GM19463 (cell line): ENCODE measurements at regions not wholly inside any gene's neighbourhood (a gene's known extent, or its start where the extent isn't known, plus 50 kb on each side); places are given as distances from the start of the nearest gene placed in this dataset.
"Not testable (repeated sequence)": the region's sequence is repeated elsewhere in the genome, so short reads cannot be mapped to it uniquely, and the experiment has no call there.

Source experiments
- ATAC-seq: cut with Tn5 transposase; IDR thresholded peaks from one replicate; pipeline ENCODE4 v1.9.1; 2021; ENCODE audit warnings: mild to moderate bottlenecking, moderate library complexity; ENCODE audit not compliant: unreplicated experiment

DNA sequence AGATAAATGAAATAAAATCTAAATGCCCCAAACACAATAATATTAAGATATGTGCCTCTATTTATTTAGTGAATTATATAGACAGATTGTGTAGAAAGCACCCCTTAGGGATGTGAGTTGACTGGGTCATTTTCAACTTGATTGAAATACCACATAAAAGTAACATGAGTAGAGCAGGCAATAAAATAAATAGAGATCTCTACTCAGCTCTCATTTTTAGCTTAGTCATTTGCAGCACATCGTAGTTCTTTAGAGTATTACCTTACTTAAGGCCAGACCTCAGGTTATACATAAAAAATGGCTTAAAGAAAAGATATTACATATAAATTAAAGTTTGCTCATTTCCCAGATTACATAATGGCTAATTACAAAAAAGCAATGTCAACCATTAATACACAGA lies 1525.6 kb upstream of the PRR20A start:
- ATAC-seq = no peak

DNA sequence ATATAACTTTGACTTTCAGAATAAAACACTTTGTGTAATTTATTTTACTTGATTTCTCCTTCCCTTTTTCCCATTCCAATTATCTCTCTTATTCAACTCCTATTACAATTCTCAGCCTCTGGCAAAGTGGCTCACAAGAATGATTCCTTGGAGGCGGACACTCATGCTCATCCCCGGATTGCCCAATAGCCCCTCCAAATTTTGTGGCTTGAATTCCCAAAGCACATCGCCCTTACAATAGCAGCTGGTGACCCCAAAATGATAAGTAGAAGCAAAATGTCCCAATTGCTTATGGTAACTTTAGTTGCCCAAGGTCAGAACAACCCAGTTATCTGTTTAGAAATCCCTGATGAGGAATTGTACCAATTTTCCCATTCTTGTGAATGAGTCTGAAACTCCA lies 1523.5 kb upstream of the PRR20A start:
- no peak for ATAC-seq

DNA sequence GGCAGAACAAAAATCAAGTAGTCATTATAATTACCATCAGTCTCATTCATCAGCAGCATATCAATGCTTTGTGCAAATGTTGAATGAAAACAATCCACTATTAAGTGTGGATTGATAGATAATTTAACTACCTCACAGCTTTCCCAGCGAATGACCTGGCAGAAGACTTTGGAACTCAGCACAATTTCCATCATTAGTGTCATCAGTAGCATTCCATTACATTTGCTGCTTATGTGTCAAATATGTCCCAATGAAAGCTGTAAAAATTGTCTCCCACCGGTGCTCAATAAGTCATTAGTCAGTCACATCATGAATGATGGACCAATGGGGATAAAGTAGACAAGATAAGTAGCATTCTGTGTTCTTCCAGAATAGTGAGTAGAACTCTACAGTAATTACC lies 1513.5 kb upstream of the PRR20A start:
- no peak for ATAC-seq

DNA sequence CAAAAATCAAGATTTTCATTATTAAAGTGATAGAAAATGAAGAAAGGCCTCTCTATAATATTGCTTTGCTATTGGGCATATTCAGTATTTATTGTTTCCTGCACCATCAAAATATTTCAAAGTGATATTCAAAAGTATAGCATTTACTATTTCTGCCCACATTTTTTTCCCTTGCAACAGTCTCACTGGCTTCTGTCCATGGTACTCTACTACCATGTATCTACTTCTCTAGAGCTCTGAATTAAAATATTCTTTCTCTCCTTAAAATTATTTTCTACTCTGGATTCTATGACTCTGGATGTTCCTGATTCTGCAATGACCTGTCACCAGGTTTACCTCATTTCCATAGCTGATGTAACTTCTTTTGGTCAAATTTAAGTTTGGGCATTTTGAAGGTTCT lies 1508.3 kb upstream of the PRR20A start:
- no peak for ATAC-seq

DNA sequence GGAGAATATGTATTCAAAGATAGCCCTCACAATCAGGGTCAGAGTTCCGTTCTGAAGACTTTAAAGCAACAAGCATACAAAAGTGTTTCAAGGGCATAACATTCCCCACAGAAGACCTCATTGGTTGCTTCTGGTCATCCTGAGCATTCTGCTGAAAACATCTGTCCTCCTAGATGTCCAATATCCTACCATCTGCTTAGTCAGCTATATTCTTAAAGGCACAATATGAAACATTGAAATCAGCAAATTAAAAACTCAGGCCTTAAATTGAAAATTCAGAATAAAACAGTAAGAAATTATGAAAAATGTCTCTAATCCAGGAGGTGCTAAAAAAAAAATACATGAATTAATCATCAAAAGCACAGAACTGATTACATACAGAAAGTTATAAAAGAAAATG lies 1491.2 kb upstream of the PRR20A start:
- no peak for ATAC-seq

DNA sequence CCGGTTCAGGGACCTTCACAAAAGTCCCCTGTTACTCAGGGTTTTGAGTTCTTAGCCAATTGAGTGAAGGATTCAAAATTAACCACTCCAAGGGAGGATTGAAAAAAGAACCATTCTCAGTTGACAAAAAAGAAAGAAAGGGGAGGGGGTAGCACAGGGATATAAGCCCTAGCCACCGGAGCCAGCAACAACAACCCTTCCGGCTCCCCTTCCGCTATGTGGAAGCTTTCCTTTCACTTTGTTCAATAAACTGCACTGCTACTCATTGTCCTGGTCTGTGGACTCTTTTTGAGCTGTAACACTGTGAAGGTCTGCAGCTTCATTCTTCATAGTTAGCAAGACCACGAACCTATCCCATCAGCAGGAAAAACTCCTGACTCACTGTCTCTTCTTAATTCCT lies 1488.1 kb upstream of the PRR20A start:
- no peak for ATAC-seq

DNA sequence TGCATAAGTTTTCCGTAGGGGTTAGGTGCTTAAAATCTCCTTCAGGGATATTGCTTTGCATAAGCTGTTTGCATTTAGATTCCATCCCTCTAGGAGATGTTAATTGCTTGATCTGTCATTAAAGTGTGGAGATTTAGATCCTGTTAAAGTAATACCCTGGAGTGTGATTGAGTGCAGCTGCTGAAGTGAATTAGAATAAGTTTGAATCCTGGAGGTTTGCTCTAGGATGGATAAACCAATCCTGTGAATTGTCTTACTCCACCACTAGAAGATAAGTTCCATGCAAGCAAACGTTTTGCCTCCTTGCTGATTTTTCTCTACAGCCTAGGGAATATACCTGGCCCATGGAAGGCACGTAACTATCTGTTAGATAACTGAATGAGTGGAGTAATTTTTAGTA lies 1487.2 kb upstream of the PRR20A start:
- no peak for ATAC-seq

DNA sequence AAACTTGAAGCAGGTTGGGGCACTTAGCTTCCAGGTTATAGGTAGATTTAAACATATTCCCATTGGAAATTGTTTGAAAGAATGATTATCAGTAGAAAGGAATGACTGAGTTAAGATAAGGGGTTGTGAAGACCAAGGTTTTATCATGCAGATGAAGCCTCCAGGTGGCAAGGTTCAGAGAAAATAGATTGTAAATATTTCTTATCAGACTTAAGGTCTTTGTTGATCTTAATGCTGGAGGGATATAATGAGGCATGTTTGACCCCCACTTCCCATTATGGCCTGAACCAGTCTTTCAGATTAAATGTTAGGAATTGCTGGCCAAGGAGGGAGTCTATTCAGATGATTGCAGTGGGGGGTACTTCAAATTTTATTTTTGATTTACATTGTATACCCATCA lies 1486.5 kb upstream of the PRR20A start:
- ATAC-seq = no peak

DNA sequence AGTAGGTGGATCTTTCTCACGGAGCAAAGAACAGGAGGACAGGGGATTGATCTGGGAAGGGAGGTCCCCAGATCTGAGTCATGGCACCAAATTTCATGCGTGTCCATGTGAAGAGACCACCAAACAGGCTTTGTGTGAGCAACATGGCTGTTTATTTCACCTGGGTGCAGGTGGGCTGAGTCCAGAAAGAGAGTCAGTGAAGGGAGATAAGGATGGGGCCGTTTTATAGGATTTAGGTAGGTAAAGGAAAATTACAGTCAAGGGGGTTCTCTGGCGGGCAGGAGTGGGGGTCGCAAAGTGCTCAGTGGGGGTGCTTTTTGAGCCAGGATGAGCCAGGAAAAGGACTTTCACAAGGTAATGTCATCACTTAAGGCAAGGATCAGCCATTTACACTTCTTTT lies 1480.5 kb upstream of the PRR20A start:
- ATAC-seq = not testable (repeated sequence)

DNA sequence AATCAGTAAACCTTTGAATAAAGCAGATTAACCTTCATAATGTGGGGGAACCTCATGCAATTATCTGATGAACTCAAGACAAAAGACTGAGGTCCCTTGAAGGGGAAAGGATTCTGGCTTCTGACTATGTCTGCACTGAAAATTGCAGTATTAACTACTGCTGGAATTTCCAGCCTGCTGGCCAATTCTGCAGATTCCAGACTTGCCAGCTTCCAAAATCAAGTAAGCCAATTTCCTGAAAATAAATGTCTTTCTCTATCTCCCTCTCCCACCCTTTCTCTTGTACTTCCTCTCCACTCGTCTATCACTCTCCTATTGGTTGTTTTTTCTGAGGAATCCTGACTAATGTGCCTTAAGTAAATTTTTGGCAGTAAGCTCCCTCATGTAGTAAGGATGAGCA lies 1479.9 kb upstream of the PRR20A start:
- no peak for ATAC-seq

DNA sequence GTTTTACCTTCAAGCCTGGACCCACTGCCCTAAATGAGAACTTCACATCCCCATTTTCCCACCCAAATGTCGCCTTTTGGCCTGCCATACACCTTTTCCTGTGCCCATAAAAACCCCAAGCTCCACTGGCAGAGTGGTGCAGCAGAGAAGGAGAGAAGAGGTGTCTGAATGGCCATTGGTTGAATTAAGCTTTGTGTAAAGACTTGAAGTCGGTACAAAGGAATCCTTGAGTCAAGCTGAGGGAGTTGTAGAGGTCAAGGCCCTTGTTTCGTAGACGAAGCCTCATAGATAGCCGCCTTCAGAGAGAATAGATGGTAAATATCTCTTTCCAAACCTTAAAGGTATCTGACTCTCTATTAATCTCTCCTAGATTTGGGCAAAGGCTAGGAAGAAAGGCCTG lies 1479.2 kb upstream of the PRR20A start:
- ATAC-seq = no peak

DNA sequence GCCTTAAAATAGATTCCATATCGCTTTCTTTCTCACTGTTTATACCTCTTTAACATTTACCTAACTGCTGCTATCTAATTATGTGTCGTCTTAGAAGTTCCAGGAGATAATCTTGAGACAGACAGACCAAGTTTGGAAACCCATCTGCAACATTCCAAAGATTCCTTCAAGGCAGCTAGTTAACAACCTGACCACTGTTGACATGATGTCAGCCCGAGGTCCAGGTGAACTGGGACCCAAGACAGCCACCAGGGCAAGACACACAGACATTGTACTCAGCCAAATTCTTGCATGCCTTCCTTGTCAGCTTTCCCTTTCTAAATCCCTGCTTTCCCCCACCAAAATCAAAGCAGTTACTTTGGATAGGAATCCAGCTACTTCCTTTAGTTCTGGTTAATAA lies 1476.5 kb upstream of the PRR20A start:
- no peak for ATAC-seq

DNA sequence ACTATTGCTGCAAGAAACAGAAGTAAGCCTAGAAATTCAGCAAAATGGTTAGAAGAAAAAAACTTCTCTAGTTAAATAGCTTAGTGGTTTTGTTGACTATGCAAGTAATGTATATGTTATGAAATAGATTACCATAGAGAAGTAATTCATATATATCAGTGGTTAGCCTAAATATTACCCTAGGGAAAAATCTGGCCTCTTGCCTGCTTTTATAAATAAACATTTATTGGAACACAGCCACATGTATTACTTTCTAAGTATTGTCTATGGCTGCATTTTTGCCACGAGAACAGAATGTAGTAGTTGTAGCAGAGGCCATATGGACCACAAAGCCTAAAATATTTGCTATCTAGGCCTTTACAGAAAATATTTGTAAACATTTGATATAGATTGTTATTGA lies 1471.7 kb upstream of the PRR20A start:
- ATAC-seq = no peak

DNA sequence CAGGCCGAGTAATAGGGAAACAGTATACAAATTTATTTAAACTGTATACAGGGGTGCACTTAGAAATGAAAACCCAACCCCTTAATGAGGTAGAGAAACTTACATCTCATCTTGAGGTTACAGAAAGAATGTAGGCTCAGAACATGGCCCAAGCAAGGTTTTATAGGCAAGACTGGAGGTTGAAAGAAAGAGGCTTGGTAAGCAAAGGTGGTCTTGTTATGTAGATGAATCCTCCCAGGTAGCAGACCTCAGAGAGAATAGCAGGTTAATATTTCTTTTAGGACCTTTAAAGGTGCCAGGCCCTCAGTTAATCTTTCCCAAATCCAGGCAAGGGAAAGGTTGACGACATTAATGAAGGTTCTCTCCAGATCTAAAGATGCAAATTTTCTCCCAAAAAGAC lies 1466.8 kb upstream of the PRR20A start:
- ATAC-seq = no peak

DNA sequence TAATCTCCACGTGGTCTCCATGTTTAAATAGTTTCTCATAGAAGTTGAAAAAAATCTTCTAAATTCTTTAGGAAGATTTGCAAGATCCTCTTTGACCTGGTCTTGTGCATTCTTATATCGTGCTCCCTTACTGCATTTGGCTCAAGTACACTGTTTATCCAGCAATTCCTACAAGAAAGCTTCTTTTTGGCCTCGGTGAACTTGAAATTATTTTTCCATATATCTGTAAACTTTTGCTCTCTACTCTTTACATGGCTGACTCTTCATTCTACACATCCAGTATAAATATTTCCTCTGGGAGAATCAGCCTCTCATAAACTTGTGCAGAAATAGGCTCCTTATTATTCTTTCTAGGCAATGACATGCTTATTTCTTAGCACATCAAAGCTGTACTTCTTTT lies 1457.9 kb upstream of the PRR20A start:
- no peak for ATAC-seq

DNA sequence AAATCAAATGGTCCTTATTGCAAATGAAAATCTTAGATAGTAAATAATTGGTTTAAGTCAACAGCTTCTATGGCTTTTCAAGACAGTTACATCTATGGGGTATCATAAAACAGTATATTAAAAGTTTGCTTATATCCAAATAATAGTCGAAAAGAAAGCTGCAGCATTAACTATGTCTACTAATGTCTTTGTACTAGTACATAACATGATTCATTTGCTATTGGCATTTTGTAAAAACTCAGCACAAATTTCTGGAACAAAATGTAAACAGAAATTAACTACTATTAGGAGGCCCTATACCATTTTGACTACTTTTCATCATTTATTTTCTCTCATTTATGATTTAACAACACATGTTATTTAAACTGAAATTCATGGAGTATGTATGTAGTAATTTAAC lies 1435.2 kb upstream of the PRR20A start:
- no peak for ATAC-seq

DNA sequence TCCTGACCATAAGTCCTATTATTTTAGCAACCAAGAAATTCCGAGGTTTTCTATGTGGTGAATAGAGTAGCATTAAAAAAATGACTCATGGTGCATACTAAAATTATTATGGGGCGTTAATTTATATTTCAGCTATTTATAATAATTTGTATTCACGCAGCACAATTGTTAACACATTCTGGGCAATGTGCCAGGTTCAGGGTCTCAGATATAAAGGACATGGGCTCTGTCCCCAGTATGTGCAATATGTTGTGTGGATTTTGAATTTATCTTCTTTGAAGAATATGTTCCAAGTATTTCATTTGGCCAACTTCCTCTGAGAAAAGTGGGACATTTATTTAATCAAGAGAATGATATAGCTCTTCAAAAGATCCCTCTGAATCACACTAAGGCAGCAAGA lies 1434.7 kb upstream of the PRR20A start:
- ATAC-seq = no peak

DNA sequence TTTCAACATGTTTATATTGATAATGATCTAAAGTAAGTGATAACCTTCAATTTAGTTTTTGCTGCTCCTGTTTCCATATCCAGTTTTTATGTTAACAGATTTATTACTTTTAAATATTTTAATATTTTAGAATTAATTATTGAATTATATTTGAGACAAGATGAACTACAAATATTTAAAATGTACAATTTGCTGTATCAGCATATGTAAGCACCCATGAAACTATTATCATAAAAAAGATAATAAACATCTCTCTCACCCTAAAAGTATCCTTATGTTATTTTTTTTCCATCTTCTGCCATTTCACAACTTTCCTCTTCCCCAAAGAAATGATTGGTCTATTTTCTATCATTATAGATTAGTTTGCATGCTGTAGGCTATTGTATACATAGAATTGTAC lies 1426.6 kb upstream of the PRR20A start:
- ATAC-seq = no peak

DNA sequence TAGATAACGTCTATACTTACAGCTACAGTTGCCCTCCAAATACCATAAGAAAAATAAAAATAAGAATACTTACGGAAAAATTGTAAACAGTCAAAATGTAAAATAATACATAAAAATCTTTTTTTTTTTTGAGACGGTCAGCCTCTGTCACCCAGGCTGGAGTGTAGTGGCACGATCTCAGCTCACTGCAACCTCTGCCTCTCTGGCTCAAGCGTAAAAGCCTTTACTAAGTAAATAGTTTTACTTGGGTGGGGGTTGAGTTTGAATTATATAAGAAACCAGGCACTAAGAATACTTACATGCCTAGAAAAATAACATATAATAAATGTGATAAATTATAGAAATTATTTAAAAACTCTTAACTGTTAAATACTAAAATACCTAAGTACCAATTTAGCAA lies 1413.0 kb upstream of the PRR20A start:
- ATAC-seq = no peak

DNA sequence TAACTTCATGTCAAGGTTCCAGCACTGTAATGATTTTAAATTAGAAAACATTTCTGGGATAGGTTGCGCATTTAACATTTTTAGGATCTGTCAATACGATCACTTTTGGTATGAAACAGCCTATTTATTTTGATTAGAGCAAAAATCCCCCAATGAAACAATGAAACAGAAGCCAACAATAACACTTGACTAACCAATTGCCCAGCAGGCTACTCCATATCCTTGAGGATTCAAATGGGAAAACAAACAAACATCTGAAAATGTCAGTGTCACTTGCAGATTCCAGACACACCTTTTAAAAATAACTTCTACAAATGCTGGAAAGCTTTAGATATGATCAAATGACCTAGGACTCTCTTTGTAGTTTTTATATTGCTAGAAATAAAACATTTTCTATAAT lies 1412.5 kb upstream of the PRR20A start:
- no peak for ATAC-seq

DNA sequence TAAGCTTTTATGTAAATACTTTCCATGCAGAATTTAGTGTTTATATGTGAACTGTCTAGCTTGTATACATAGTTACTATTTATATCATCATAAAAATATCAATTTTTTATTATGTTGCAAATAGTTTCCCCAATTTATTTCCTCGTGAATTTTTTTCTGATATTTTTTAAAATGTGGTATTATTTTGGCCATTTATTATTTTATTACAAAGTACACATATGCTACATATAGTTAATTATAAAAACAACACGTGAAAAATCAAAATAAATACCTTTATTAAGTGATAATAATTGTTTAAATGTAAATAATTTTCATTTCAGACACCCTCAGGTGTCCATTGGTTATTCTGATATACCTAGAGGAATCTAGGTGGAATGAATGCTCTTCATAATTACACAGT lies 1394.9 kb upstream of the PRR20A start:
- ATAC-seq = no peak

DNA sequence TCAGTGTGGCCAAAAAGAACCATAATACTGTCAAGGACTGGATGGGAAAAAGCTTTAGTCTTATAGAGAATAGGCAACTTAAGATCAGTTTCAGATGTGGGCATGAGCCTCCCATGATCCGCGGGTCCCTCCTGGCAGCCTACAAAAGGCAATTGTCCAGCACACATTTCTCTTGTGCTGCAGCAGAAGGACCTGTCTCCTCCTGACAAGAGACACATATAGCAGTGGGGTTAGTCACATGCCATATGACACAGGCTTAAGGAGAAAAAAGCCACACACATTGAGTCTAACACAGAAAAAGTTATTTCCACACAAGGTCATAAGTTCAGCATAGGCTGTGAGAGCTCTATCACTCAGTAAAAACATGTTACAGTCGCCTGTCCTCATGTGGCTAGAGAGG lies 1378.7 kb upstream of the PRR20A start:
- no peak for ATAC-seq

DNA sequence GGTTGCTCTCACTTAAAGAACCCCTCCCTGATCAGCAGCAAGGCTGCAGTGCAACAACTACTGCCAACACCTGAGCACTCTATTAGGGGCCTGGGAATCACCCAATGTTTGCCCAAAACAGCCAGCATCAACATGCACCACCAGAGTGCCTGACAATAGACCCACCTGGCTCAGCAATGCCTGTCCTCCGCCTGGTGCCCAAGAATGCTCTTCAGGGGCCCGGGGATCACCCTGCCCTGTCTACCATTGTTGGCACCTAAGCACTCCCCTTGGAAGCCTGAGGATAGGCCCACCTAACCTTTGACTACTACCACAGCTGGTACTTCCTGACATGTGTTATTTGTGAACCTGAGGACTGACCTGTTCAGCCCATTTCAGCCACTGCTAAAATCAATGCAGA lies 1363.1 kb upstream of the PRR20A start:
- no peak for ATAC-seq

DNA sequence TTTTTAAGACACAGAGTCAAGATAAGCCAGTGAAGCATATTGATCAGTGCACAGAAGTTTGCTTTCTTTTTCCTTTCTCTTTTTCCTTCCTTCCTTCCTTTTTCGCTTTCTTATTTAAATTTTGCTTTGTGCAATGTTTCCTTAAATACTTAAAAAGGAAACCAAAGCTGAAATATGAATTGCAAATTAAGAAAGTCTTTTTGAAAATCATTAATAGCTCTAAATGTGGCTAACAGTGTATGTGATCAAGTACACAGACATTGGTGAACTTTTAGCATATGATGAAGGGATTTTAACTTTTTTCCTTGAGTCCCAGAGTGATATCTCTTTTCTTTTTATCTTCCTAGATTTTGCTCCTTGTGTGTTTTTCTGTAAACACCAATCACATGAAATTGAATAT lies 1356.9 kb upstream of the PRR20A start:
- no peak for ATAC-seq
